ENCODE measurements at regions not wholly inside any gene's neighbourhood (a gene's known extent, or its start where the extent isn't known, plus 50 kb on each side); places are given as distances from the start of the nearest gene placed in this dataset.

DNA sequence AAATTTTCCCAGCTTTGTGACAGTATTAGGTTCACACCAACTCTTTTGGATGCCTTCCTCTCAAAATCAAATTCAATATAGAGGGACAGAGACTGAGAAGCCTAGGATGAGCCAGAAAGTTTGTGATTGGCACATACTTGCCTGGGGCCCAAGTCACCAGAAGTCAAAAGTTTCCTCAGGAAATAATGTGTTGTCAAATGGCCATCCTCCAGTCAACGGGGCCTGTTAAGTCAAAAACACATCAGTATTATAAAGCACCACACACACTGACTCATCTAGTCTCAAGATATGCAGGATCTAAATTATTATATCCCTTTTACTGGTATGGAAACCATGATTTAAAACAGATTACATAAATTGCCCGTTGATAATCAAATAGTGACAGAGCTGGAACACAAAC, 158.1 kb downstream of the AHR start:
- DNase-seq (no peak), ATAC-seq (no peak)
- intact Hi-C loops (cut with micrococcal nuclease), result no loop called here
- ChIA-PET CTCF (no interaction called here), POLR2A (no interaction called here)
- no peaks in the 10 kb centered on the region for H3K27me3 Mint-ChIP-seq
- H3K4me1 Mint-ChIP-seq (ENCODE audit: low read depth), result no peaks in the 10 kb centered on the region
- peaks cover 2% of the 10 kb centered on the region for H3K9me3 Mint-ChIP-seq
- no peak overlapping the region for H3K4me3 Mint-ChIP-seq
- TF ChIP-seq, protein P1, sequence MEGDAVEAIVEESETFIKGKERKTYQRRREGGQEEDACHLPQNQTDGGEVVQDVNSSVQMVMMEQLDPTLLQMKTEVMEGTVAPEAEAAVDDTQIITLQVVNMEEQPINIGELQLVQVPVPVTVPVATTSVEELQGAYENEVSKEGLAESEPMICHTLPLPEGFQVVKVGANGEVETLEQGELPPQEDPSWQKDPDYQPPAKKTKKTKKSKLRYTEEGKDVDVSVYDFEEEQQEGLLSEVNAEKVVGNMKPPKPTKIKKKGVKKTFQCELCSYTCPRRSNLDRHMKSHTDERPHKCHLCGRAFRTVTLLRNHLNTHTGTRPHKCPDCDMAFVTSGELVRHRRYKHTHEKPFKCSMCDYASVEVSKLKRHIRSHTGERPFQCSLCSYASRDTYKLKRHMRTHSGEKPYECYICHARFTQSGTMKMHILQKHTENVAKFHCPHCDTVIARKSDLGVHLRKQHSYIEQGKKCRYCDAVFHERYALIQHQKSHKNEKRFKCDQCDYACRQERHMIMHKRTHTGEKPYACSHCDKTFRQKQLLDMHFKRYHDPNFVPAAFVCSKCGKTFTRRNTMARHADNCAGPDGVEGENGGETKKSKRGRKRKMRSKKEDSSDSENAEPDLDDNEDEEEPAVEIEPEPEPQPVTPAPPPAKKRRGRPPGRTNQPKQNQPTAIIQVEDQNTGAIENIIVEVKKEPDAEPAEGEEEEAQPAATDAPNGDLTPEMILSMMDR (IDR thresholded peaks at IDR 0.05), result no peak
- H3K36me3 Mint-ChIP-seq (ENCODE audit: low read depth), result no peaks in the 10 kb centered on the region
- no peak overlapping the region for H3K27ac Mint-ChIP-seq

DNA sequence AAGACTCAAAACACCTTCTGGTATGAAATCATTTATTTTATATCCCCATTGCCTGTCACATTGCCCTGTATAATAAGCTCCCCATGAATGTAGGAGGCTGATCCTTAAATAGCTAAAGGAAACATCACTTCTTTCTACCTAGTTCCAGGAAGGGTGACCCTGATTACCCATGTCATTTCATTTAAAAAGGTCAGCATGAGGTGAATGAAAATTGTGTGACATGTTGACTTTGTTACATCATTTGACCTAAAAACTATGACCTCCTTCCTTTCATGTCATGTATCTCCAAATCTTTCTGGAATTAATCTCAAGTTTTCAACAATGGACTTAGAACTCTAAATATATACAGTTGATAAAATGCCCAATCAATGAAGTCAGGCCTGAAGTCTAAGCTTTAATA, 161.5 kb downstream of the AHR start:
- no peak overlapping the region for H3K4me3 Mint-ChIP-seq
- TF ChIP-seq, protein P1 (IDR thresholded peaks at IDR 0.05), result no peak
- no peaks in the 10 kb centered on the region for H3K27me3 Mint-ChIP-seq
- peaks cover 2% of the 10 kb centered on the region for H3K9me3 Mint-ChIP-seq
- H3K27ac Mint-ChIP-seq, result no peak overlapping the region
- H3K36me3 Mint-ChIP-seq (ENCODE audit: low read depth), result no peaks in the 10 kb centered on the region
- CTCF ChIA-PET, result no interaction called here
- intact Hi-C loops (cut with micrococcal nuclease), result no loop called here
- no peak for ATAC-seq
- POLR2A ChIA-PET, result interaction anchor here (0.6 kb wide), 1 partner anchor 176 kb away, joined by 3 read pairs; no protein-coding TSS in a partner anchor
- no peak for DNase-seq
- peaks cover 2% of the 10 kb centered on the region for H3K4me1 Mint-ChIP-seq (ENCODE audit: low read depth)

DNA sequence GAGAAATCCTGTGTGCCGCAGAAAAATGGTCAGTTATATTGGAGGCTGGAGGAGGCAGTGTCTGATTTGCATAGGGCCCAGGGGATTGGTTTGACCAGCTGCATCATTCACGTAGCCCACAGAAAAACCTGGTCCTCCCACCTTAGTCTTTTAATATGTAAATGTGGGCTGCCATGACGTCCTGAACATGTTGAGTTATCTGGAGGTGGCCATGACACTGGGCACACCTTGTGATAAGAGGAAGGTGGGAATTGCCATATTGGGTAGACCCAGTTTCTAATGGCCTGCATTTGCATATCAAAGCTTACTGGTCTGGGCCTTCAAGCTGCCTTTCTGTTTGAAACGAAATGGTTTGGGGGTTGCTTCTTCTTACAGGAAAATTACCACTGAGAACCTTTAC, 162.2 kb downstream of the AHR start:
- no peak for ATAC-seq
- peaks cover 2% of the 10 kb centered on the region for H3K4me1 Mint-ChIP-seq (ENCODE audit: low read depth)
- DNase-seq, result no peak
- H3K27ac Mint-ChIP-seq, result no peak overlapping the region
- no peaks in the 10 kb centered on the region for H3K27me3 Mint-ChIP-seq
- intact Hi-C loops (cut with micrococcal nuclease), result no loop called here
- ChIA-PET CTCF (no interaction called here), POLR2A (no interaction called here)
- no peaks in the 10 kb centered on the region for H3K36me3 Mint-ChIP-seq (ENCODE audit: low read depth)
- peaks cover 2% of the 10 kb centered on the region for H3K9me3 Mint-ChIP-seq
- H3K4me3 Mint-ChIP-seq, result no peak overlapping the region
- TF ChIP-seq, protein P1 (IDR thresholded peaks at IDR 0.05), result no peak

DNA sequence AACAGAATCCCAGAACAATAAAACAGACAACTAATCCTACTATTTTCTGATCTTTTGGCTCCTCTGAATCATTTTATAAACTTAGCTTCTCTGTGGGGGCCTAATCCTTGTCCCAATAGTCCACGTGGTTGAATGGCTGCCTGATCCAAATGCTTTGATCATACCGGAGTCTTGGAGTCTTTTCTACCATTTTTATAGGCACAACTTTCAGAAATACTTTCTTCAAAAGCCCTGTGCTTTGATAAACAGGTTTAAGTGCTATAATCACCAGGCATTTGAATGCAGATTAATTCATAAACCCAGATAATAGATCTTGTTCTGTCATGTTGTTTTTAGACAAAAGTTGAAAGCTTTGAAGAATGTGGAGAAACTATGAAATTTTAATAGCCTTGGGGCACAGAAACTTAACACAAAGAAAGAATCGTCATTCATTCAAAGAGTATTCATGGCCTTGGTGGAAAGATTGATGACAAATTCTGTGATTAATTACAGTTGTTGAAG, 163.7 kb downstream of the AHR start:
- H3K9me3 Mint-ChIP-seq, result peaks cover 2% of the 10 kb centered on the region
- H3K4me3 Mint-ChIP-seq, result no peak overlapping the region
- peaks cover 5% of the 10 kb centered on the region for H3K27me3 Mint-ChIP-seq
- H3K36me3 Mint-ChIP-seq (ENCODE audit: low read depth), result no peaks in the 10 kb centered on the region
- CTCF ChIA-PET, result interaction anchor here (1.0 kb wide), 1 partner anchor 13 kb away, joined by 3 read pairs; no protein-coding TSS in a partner anchor
- H3K27ac Mint-ChIP-seq, result no peak overlapping the region
- peaks cover 7% of the 10 kb centered on the region for H3K4me1 Mint-ChIP-seq (ENCODE audit: low read depth)
- intact Hi-C loops (cut with micrococcal nuclease), result no loop called here
- no peak for DNase-seq
- POLR2A ChIA-PET, result no interaction called here
- TF ChIP-seq, protein P1 (IDR thresholded peaks at IDR 0.05), result no peak
- no peak for ATAC-seq

DNA sequence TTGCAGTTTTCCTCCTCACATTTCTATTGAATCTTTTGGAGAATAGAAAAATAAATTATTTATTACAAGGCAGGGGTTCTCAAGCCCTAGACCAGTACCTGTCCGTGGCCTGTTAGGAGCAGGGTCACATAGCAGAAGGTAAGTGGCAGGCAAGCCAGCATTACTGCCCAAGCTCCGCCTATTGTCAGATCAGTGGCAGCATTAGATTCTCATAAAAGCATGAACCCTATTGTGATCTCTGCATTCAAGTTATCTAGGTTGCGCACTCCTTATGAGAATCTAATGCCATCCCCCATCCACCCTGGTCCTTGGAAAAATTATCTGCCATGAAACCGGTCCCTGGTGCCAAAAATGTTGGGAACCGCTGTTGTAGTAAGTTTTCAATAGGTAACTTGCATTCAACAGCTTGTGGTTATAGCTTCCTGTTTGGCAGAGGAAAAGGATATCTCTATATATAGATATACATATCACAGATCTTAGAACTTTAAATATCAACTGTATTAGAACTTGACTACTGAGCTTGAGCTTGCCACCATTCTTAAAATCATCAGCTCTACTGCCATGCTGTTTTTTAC, 165.1 kb downstream of the AHR start:
- H3K27ac Mint-ChIP-seq, result no peak overlapping the region
- POLR2A ChIA-PET, result no interaction called here
- H3K4me1 Mint-ChIP-seq (ENCODE audit: low read depth), result peaks cover 7% of the 10 kb centered on the region
- H3K36me3 Mint-ChIP-seq (ENCODE audit: low read depth), result no peaks in the 10 kb centered on the region
- DNase-seq (no peak), ATAC-seq (no peak)
- H3K9me3 Mint-ChIP-seq, result peaks cover 2% of the 10 kb centered on the region
- intact Hi-C loops (cut with micrococcal nuclease), result no loop called here
- CTCF ChIA-PET, result interaction anchor here (1.5 kb wide), 1 partner anchor 481 kb away, joined by 3 read pairs; no protein-coding TSS in a partner anchor
- no peak overlapping the region for H3K4me3 Mint-ChIP-seq
- TF ChIP-seq, protein P1 (IDR thresholded peaks at IDR 0.05), result no peak
- peaks cover 7% of the 10 kb centered on the region for H3K27me3 Mint-ChIP-seq
